IMR-90 (cell line): ENCODE measurements at regions not wholly inside any gene's neighbourhood (a gene's known extent, or its start where the extent isn't known, plus 50 kb on each side); places are given as distances from the start of the nearest gene placed in this dataset.

Experiments
- ATAC-seq: fragments of 200-7000 bp; cut with Tn5 transposase; 2 replicates; pipeline ENCODE4 v1.9.1; 2020; ENCODE audit warnings: low read depth, mild to moderate bottlenecking, moderate library complexity
- BruUV-seq: library from RNA; stranded (reverse); fragments of 400-500 nt; replicated peaks from 2 replicates; lab custom pipeline; 2021; lab: Mats Ljungman, UMichigan
- CTCF ChIA-PET: fragments of 300-600 bp; formaldehyde crosslinking; extraction: SDS; loops from one replicate; lab custom pipeline; 2021; ENCODE audit warnings: antibody characterized with exemption; lab: Yijun Ruan, JAX
- POLR2A ChIA-PET: fragments of 300-600 bp; sonication (Branson Sonifier 250); formaldehyde crosslinking; loops from one replicate; lab custom pipeline; 2022; ENCODE audit warnings: antibody characterized with exemption; ENCODE audit not compliant: unreplicated experiment; lab: Charles Lee
- DNase-seq: peaks from one replicate; pipeline ENCODE4 v3.0.0; 2013
- H2AFZ ChIP-seq: replicated peaks from 2 replicates; pipeline ENCODE3; 2013; ENCODE audit warnings: low read length, mild to moderate bottlenecking; ENCODE audit not compliant: poor library complexity
- H2AK5ac ChIP-seq: 2 replicates; pipeline ENCODE4 v1.6.1; 2013; ENCODE audit warnings: low read depth, low read length, inconsistent platforms
- H2AK9ac ChIP-seq: replicated peaks from 2 replicates; pipeline ENCODE3; 2013; ENCODE audit warnings: mild to moderate bottlenecking, low read depth, low read length, moderate library complexity; ENCODE audit not compliant: poor library complexity
- H2BK120ac ChIP-seq: 2 replicates; pipeline ENCODE4 v1.6.1; 2013; ENCODE audit warnings: low read depth, low read length, inconsistent platforms
- H2BK15ac ChIP-seq: 3 replicates; pipeline ENCODE4 v1.6.1; 2013; ENCODE audit warnings: low read depth, low read length, inconsistent platforms
- H2BK20ac ChIP-seq: 2 replicates; pipeline ENCODE4 v1.6.1; 2013; ENCODE audit warnings: low read depth, mild to moderate bottlenecking, inconsistent platforms, low read length, moderate library complexity
- H2BK5ac ChIP-seq: 2 replicates; pipeline ENCODE4 v1.6.1; 2013; ENCODE audit warnings: mild to moderate bottlenecking, low read depth, low read length, inconsistent platforms; ENCODE audit not compliant: poor library complexity, severe bottlenecking
- H3K14ac ChIP-seq: replicated peaks from 2 replicates; pipeline ENCODE4 v1.6.1; 2013; ENCODE audit warnings: low read depth, low read length, inconsistent platforms
- H3K18ac ChIP-seq: 2 replicates; pipeline ENCODE4 v1.6.1; 2013; ENCODE audit warnings: low read depth, low read length, control low read depth
- H3K23ac ChIP-seq: 2 replicates; pipeline ENCODE4 v1.6.1; 2013; ENCODE audit warnings: low read depth, low read length, inconsistent platforms
- H3K27ac ChIP-seq: 2 replicates; pipeline ENCODE4 v1.5.1; 2013; ENCODE audit warnings: mild to moderate bottlenecking, control low read depth, low read length; ENCODE audit not compliant: insufficient read depth
- H3K27me3 ChIP-seq: 2 replicates; pipeline ENCODE4 v1.6.1; 2013; ENCODE audit warnings: low read length; ENCODE audit not compliant: control insufficient read depth, insufficient read depth
- H3K36me3 ChIP-seq: 2 replicates; pipeline ENCODE4 v1.6.1; 2013; ENCODE audit warnings: low read length, mixed read lengths; ENCODE audit not compliant: control insufficient read depth, insufficient read depth
- H3K4ac ChIP-seq: 2 replicates; pipeline ENCODE4 v1.6.1; 2013; ENCODE audit warnings: low read depth, low read length, inconsistent platforms
- H3K4me1 ChIP-seq: 2 replicates; pipeline ENCODE4 v1.6.1; 2013; ENCODE audit warnings: low read length, mixed read lengths; ENCODE audit not compliant: control insufficient read depth, insufficient read depth
- H3K4me2 ChIP-seq: 2 replicates; pipeline ENCODE4 v1.6.1; 2013; ENCODE audit warnings: low read depth, mild to moderate bottlenecking, control low read depth, low read length, moderate library complexity
- H3K4me3 ChIP-seq: 2 replicates; pipeline ENCODE4 v1.5.1; 2013; ENCODE audit warnings: low read depth, mild to moderate bottlenecking, control low read depth, low read length, moderate library complexity; ENCODE audit not compliant: insufficient read depth
- H3K56ac ChIP-seq: 2 replicates; pipeline ENCODE4 v1.6.1; 2013; ENCODE audit warnings: low read length, inconsistent platforms; ENCODE audit not compliant: insufficient read depth; ENCODE audit errors: extremely low read depth
- H3K79me1 ChIP-seq, 2 experiments: 2 replicates each; pipeline ENCODE4 v1.6.1; 2013; ENCODE audit warnings: low read length in 2 of 2, inconsistent platforms in 1 of 2, low read depth in 1 of 2
- H3K9ac ChIP-seq: 2 replicates; pipeline ENCODE4 v1.6.1; 2013; ENCODE audit warnings: low read depth, low read length, control low read depth
- H3K9me1 ChIP-seq: 2 replicates; pipeline ENCODE4 v1.6.1; 2013; ENCODE audit warnings: low read length, inconsistent platforms; ENCODE audit not compliant: insufficient read depth
- H3K9me3 ChIP-seq: 2 replicates; pipeline ENCODE4 v1.6.1; 2013; ENCODE audit warnings: low read length; ENCODE audit not compliant: control insufficient read depth, insufficient read depth
- H4K20me1 ChIP-seq: 2 replicates; pipeline ENCODE4 v1.6.1; 2013; ENCODE audit warnings: low read length, inconsistent platforms; ENCODE audit not compliant: insufficient read depth
- H4K5ac ChIP-seq: 2 replicates; pipeline ENCODE4 v1.6.1; 2013; ENCODE audit warnings: mild to moderate bottlenecking, low read depth, low read length, control low read depth
- H4K8ac ChIP-seq, 2 experiments: 2 replicates each; pipeline ENCODE4 v1.6.1; 2013; ENCODE audit warnings: low read depth in 2 of 2, low read length in 2 of 2, control low read depth in 1 of 2, inconsistent platforms in 1 of 2
- H4K91ac ChIP-seq: 2 replicates; pipeline ENCODE4 v1.6.1; 2013; ENCODE audit warnings: low read depth, low read length, inconsistent platforms; ENCODE audit not compliant: insufficient read depth
- BHLHE40 ChIP-seq: fragments of 150-350 bp; IDR thresholded peaks from 2 replicates; pipeline ENCODE4 v1.6.1; 2016; ENCODE audit warnings: mild to moderate bottlenecking, low read depth, low read length
- CEBPB ChIP-seq: IDR thresholded peaks from 2 replicates; pipeline ENCODE4 v1.6.1; 2012; ENCODE audit warnings: low read depth, low read length, improper control_type of control experiment
- CHD1 ChIP-seq: IDR thresholded peaks from 2 replicates; pipeline ENCODE4 v1.6.1; 2012; ENCODE audit warnings: low read depth, low read length, improper control_type of control experiment
- CTCF ChIP-seq: conservative IDR thresholded peaks from 2 replicates; pipeline ENCODE4 v1.5.1; 2012; ENCODE audit warnings: mild to moderate bottlenecking, low read depth, low read length, improper control_type of control experiment
- ELK1 ChIP-seq: fragments of 150-350 bp; IDR thresholded peaks from 2 replicates; pipeline ENCODE4 v1.6.1; 2016; ENCODE audit warnings: low read depth, mild to moderate bottlenecking, low read length, moderate library complexity, borderline replicate concordance
- MAFK ChIP-seq: IDR thresholded peaks from 2 replicates; pipeline ENCODE4 v1.6.1; 2012; ENCODE audit warnings: low read depth, low read length, improper control_type of control experiment
- MAZ ChIP-seq: IDR thresholded peaks from 2 replicates; pipeline ENCODE4 v1.6.1; 2012; ENCODE audit warnings: low read depth, mild to moderate bottlenecking, low read length, improper control_type of control experiment, moderate library complexity, borderline replicate concordance
- MXI1 ChIP-seq: IDR thresholded peaks from 2 replicates; pipeline ENCODE4 v1.6.1; 2012; ENCODE audit warnings: low read depth, mild to moderate bottlenecking, low read length, moderate library complexity, borderline replicate concordance
- NFE2L2 ChIP-seq: fragments of 150-350 bp; IDR thresholded peaks from 2 replicates; pipeline ENCODE4 v1.6.1; 2016; ENCODE audit warnings: low read depth, mild to moderate bottlenecking, low read length
- RAD21 ChIP-seq: IDR thresholded peaks from 2 replicates; pipeline ENCODE4 v1.6.1; 2012; ENCODE audit warnings: low read length, improper control_type of control experiment
- RCOR1 ChIP-seq: IDR thresholded peaks from 2 replicates; pipeline ENCODE4 v1.6.1; 2012; ENCODE audit warnings: mild to moderate bottlenecking, low read length, improper control_type of control experiment; ENCODE audit not compliant: insufficient replicate concordance
- RFX5 ChIP-seq: IDR thresholded peaks from 2 replicates; pipeline ENCODE4 v1.8.0; 2012; ENCODE audit warnings: low read depth, mild to moderate bottlenecking, low read length, moderate library complexity
- SMC3 ChIP-seq: fragments of 150-350 bp; IDR thresholded peaks from 2 replicates; pipeline ENCODE4 v1.6.1; 2016; ENCODE audit warnings: low read depth, mild to moderate bottlenecking, antibody characterized with exemption, low read length, moderate library complexity
- dilution Hi-C: fragments of 300-500 bp; cut with HindIII; formaldehyde crosslinking; loops from one replicate; pipeline ENCODE4 v1.14.3; 2018; ENCODE audit warnings: low sequenced_read_pairs; ENCODE audit not compliant: unreplicated experiment
- in situ Hi-C: fragments of 300-500 bp; cut with MboI; formaldehyde crosslinking; loops from 3 replicates; pipeline ENCODE4 v1.14.3; 2019; ENCODE audit warnings: low sequenced_read_pairs, inconsistent platforms, mixed read lengths
- intact Hi-C: fragments of 100-400 bp; cut with micrococcal nuclease; formaldehyde crosslinking; loops from 2 replicates; pipeline ENCODE4 v1.10.0; 2022

- dilution Hi-C loops (no loop called here), intact Hi-C loops (no loop called here), in situ Hi-C loops (no loop called here)
- Histone ChIP-seq H3K4me1 (no peaks in the 10 kb centered on the region), H4K5ac (no peak overlapping the region), H2AK9ac (no peak overlapping the region), H3K27me3 (no peaks in the 10 kb centered on the region), H2BK20ac (no peak overlapping the region), H3K56ac (no peak overlapping the region), H3K36me3 (no peaks in the 10 kb centered on the region), H2BK120ac (no peak overlapping the region), H3K9me1 (no peaks in the 10 kb centered on the region), H3K27ac (no peak overlapping the region), H4K91ac (no peak overlapping the region), H3K9me3 (peaks cover 2% of the 10 kb centered on the region; the same call in 1 of the 2 replicates), H3K9ac (no peak overlapping the region), H2AFZ (no peak overlapping the region), H4K8ac (no peak overlapping the region), H2BK5ac (no peak overlapping the region), H3K4me3 (no peak overlapping the region), H2AK5ac (no peak overlapping the region), H3K4me2 (no peak overlapping the region), H3K4ac (no peak overlapping the region), H3K18ac (no peak overlapping the region), H3K14ac (no peak overlapping the region), H4K20me1 (no peaks in the 10 kb centered on the region), H3K23ac (no peak overlapping the region), H3K79me1 (no peaks in the 10 kb centered on the region), H2BK15ac (no peak overlapping the region)
- ATAC-seq (no peak), DNase-seq (no peak)
- ChIA-PET POLR2A (no interaction called here), CTCF (no interaction called here)
- BruUV-seq = no TSS peak
- TF ChIP-seq MAFK (no peak), MXI1 (no peak), MAZ (no peak), BHLHE40 (no peak), CEBPB (no peak), CTCF (no peak), CHD1 (no peak), ELK1 (no peak), RFX5 (no peak), RCOR1 (no peak), RAD21 (no peak), NFE2L2 (no peak), SMC3 (no peak)
Observed at GRCh38 chr13:54173996-54174395, 1145.4 kb downstream of the OLFM4 start.
